ENCODE measurements at regions not wholly inside any gene's neighbourhood (a gene's known extent, or its start where the extent isn't known, plus 50 kb on each side); places are given as distances from the start of the nearest gene placed in this dataset.

DNA sequence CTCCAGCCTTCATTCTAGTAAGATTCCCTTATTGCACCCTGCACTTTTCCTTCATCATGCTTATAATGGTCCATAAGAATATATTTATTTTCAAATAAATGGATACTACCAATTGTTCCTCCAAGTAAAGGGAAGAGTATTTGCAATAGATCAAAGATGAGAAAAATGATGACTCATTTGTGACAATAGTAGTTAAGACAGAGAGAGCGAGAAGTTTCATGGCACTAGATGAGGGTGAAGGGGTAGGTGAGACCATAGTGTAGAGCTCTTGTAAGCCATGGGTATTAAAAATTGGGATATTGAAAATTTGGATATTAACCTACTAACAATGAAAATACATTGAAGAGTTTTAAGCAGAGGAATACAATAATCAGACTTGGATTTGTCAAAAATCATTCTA, 404.6 kb downstream of the EFNA5 start:
- TF ChIP-seq, protein P1, sequence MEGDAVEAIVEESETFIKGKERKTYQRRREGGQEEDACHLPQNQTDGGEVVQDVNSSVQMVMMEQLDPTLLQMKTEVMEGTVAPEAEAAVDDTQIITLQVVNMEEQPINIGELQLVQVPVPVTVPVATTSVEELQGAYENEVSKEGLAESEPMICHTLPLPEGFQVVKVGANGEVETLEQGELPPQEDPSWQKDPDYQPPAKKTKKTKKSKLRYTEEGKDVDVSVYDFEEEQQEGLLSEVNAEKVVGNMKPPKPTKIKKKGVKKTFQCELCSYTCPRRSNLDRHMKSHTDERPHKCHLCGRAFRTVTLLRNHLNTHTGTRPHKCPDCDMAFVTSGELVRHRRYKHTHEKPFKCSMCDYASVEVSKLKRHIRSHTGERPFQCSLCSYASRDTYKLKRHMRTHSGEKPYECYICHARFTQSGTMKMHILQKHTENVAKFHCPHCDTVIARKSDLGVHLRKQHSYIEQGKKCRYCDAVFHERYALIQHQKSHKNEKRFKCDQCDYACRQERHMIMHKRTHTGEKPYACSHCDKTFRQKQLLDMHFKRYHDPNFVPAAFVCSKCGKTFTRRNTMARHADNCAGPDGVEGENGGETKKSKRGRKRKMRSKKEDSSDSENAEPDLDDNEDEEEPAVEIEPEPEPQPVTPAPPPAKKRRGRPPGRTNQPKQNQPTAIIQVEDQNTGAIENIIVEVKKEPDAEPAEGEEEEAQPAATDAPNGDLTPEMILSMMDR (IDR thresholded peaks at IDR 0.05): no peak
- TF ChIP-seq POLR2AphosphoS5 (IDR thresholded peaks at IDR 0.05): no peak

Data from stomach (tissue), 4 donors.